ENCODE measurements at regions not wholly inside any gene's neighbourhood (a gene's known extent, or its start where the extent isn't known, plus 50 kb on each side); places are given as distances from the start of the nearest gene placed in this dataset.

- DNase-seq (ENCODE audit: insufficient read length) (no peak), FAIRE-seq (no peak)
Observed at GRCh38 chr6:126419901-126420300, 80.0 kb downstream of the CENPW start.

GRCh38 chr6:126422912-126423311, 83.0 kb downstream of the CENPW start:
- no peak for DNase-seq (ENCODE audit: insufficient read length)
- TF ChIP-seq POLR2AphosphoS5 (IDR thresholded peaks at IDR 0.05; ENCODE audit: low read depth, low read length), result no peak
- TF ChIP-seq TAF1 (IDR thresholded peaks at IDR 0.05; ENCODE audit: borderline replicate concordance, low read depth, low read length), result no peak
- TF ChIP-seq POLR2A (IDR thresholded peaks at IDR 0.05; ENCODE audit: low read depth, low read length), result no peak
- FAIRE-seq, result no peak

More at GRCh38 chr6:126419901-126420300, 80.0 kb downstream of the CENPW start:
- TF ChIP-seq POLR2AphosphoS5 (IDR thresholded peaks at IDR 0.05; ENCODE audit: low read depth, low read length) (no peak), POLR2A (IDR thresholded peaks at IDR 0.05; ENCODE audit: low read depth, low read length) (no peak), TAF1 (IDR thresholded peaks at IDR 0.05; ENCODE audit: borderline replicate concordance, low read depth, low read length) (no peak)

- DNase-seq (ENCODE audit: insufficient read length) (no peak), FAIRE-seq (no peak)
- no peak for TF ChIP-seq TAF1 (IDR thresholded peaks at IDR 0.05; ENCODE audit: borderline replicate concordance, low read depth, low read length)
- no peak for TF ChIP-seq POLR2AphosphoS5 (IDR thresholded peaks at IDR 0.05; ENCODE audit: low read depth, low read length)
- TF ChIP-seq POLR2A (IDR thresholded peaks at IDR 0.05; ENCODE audit: low read depth, low read length), result no peak
Observed at GRCh38 chr6:126427713-126428112, 87.8 kb downstream of the CENPW start.

GRCh38 chr6:126429866-126430265, 90.0 kb downstream of the CENPW start:
- FAIRE-seq (no peak), DNase-seq (ENCODE audit: insufficient read length) (no peak)
- no peak for TF ChIP-seq POLR2A (IDR thresholded peaks at IDR 0.05; ENCODE audit: low read depth, low read length)
- TF ChIP-seq TAF1 (IDR thresholded peaks at IDR 0.05; ENCODE audit: borderline replicate concordance, low read depth, low read length), result no peak
- TF ChIP-seq POLR2AphosphoS5 (IDR thresholded peaks at IDR 0.05; ENCODE audit: low read depth, low read length), result no peak

DNA sequence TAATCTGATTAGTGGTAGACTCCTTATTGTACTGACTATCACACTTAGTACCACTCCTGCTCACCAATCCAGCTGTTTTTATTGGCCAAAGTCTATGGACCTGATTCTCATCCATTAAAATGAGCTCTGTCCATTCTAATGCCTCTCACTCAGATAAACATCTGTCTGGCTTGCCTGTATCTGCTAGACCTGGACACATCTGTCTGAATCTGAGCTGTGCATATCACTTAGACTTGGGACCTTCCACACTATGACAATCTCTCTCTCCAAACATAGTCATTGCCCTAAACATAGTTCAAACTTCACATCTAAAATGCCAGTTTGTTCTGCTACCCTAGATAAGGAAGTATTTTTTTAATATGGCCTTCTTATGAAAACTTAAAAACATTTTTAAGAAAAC, 92.6 kb downstream of the CENPW start:
- TF ChIP-seq TAF1 (IDR thresholded peaks at IDR 0.05; ENCODE audit: borderline replicate concordance, low read depth, low read length) (no peak), POLR2AphosphoS5 (IDR thresholded peaks at IDR 0.05; ENCODE audit: low read depth, low read length) (no peak), POLR2A (IDR thresholded peaks at IDR 0.05; ENCODE audit: low read depth, low read length) (no peak)
- FAIRE-seq (no peak), DNase-seq (ENCODE audit: insufficient read length) (no peak)

GRCh38 chr6:126433927-126434326, 94.0 kb downstream of the CENPW start:
- FAIRE-seq, result no peak
- DNase-seq (ENCODE audit: insufficient read length), result no peak
- TF ChIP-seq POLR2AphosphoS5 (IDR thresholded peaks at IDR 0.05; ENCODE audit: low read depth, low read length) (no peak), POLR2A (IDR thresholded peaks at IDR 0.05; ENCODE audit: low read depth, low read length) (no peak), TAF1 (IDR thresholded peaks at IDR 0.05; ENCODE audit: borderline replicate concordance, low read depth, low read length) (no peak)

GRCh38 chr6:126437205-126437604, 97.3 kb downstream of the CENPW start:
- DNase-seq (ENCODE audit: insufficient read length), result no peak
- no peak for FAIRE-seq
- TF ChIP-seq POLR2AphosphoS5 (IDR thresholded peaks at IDR 0.05; ENCODE audit: low read depth, low read length), result no peak
- no peak for TF ChIP-seq TAF1 (IDR thresholded peaks at IDR 0.05; ENCODE audit: borderline replicate concordance, low read depth, low read length)
- no peak for TF ChIP-seq POLR2A (IDR thresholded peaks at IDR 0.05; ENCODE audit: low read depth, low read length)

- no peak for FAIRE-seq
- TF ChIP-seq TAF1 (IDR thresholded peaks at IDR 0.05; ENCODE audit: borderline replicate concordance, low read depth, low read length) (no peak), POLR2A (IDR thresholded peaks at IDR 0.05; ENCODE audit: low read depth, low read length) (no peak), POLR2AphosphoS5 (IDR thresholded peaks at IDR 0.05; ENCODE audit: low read depth, low read length) (no peak)
Observed at GRCh38 chr6:126439040-126439439, 99.1 kb downstream of the CENPW start.

DNA sequence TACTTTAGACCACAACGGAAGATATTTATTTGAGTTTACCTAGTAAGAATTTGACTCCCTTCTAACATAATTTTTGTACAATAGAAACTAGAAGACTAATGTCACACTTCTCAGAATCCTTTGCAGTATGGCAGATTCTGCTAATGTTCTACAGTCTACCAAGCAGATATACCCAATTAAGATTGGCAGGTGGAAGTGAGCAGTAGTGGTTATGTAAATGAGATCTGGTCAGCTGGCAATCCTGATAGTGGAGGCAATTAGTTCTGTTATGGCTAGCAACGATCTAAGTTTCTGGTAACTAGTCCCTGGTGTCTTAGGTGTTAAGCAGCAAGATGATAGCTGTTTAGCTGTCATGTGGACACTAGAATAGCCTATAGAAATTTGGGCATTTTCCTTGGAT, 101.0 kb downstream of the CENPW start:
- no peak for TF ChIP-seq POLR2A (IDR thresholded peaks at IDR 0.05; ENCODE audit: low read depth, low read length)
- TF ChIP-seq TAF1 (IDR thresholded peaks at IDR 0.05; ENCODE audit: borderline replicate concordance, low read depth, low read length), result no peak
- no peak for TF ChIP-seq POLR2AphosphoS5 (IDR thresholded peaks at IDR 0.05; ENCODE audit: low read depth, low read length)
- FAIRE-seq, result peak; percentile 36
- no peak for DNase-seq (ENCODE audit: insufficient read length)

More at GRCh38 chr6:126439040-126439439, 99.1 kb downstream of the CENPW start:
- no peak for DNase-seq (ENCODE audit: insufficient read length)

- TF ChIP-seq POLR2AphosphoS5 (IDR thresholded peaks at IDR 0.05; ENCODE audit: low read depth, low read length), result no peak
- FAIRE-seq (no peak), DNase-seq (ENCODE audit: insufficient read length) (no peak)
Observed at GRCh38 chr6:126444659-126445273, 104.9 kb downstream of the CENPW start.

DNA sequence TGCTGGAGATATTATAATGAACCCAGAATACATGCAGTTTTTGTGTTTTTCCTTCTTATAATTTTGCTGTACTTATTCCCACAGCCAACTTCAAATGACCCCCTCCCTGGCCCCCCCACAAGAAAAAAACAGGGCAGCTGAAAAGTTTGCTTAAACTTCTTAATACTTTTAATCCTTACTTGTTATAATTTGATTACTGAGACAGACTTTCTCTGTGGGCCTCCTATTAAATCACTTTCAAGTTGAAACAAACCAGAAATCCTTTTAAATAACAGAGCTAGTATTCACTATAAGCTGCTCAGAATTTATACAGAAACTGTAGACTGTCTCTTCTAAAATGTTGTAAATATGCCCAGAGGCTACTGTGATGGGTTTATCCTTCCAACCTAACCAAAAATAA, 106.3 kb downstream of the CENPW start:
- DNase-seq (ENCODE audit: insufficient read length) (no peak), FAIRE-seq (no peak)
- TF ChIP-seq TAF1 (IDR thresholded peaks at IDR 0.05; ENCODE audit: borderline replicate concordance, low read depth, low read length) (no peak), POLR2AphosphoS5 (IDR thresholded peaks at IDR 0.05; ENCODE audit: low read depth, low read length) (no peak), POLR2A (IDR thresholded peaks at IDR 0.05; ENCODE audit: low read depth, low read length) (no peak)

DNA sequence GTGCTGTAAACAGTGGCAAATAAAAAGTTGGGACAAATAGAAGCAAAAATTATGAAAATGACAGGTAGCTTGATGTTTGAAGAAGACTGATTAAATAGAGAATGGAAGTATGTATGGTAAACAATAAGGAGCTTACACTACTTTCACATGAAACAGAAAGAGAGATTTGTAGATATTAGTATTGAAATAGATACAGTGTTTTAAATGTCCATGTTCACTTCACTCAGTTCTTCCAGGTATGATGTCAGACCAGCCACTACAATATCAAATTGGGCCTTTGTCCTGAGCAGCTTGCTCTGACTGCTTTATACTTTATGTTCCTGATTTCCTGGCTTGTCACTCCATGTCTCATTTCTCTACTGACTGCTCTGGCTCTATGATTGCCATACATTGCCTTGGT, 107.5 kb downstream of the CENPW start:
- FAIRE-seq (no peak), DNase-seq (ENCODE audit: insufficient read length) (no peak)
- TF ChIP-seq TAF1 (IDR thresholded peaks at IDR 0.05; ENCODE audit: borderline replicate concordance, low read depth, low read length) (no peak), POLR2AphosphoS5 (IDR thresholded peaks at IDR 0.05; ENCODE audit: low read depth, low read length) (no peak), POLR2A (IDR thresholded peaks at IDR 0.05; ENCODE audit: low read depth, low read length) (no peak)
